Testis (tissue), 2 donors: ENCODE measurements at regions not wholly inside any gene's neighbourhood (a gene's known extent, or its start where the extent isn't known, plus 50 kb on each side); places are given as distances from the start of the nearest gene placed in this dataset.

Experiments used
- POLR2A ChIP-seq: fragments of 450-650 bp; IDR thresholded peaks from one replicate; pipeline ENCODE4 v1.6.1; 2017; ENCODE audit warnings: antibody characterized with exemption, mild to moderate bottlenecking, moderate library complexity
- TF ChIP-seq, protein P1 (sequence below), 3 experiments: fragments of 450-650 bp in 2 of 3; fragments of 200-600 bp in 1 of 3; sonication (generic) in 1 of 3; IDR thresholded peaks; one replicate each; pipeline ENCODE4 v1.5.1; 2016 to 2019; ENCODE audit warnings: antibody characterized with exemption in 3 of 3, mild to moderate bottlenecking in 2 of 3, moderate library complexity in 1 of 3

DNA sequence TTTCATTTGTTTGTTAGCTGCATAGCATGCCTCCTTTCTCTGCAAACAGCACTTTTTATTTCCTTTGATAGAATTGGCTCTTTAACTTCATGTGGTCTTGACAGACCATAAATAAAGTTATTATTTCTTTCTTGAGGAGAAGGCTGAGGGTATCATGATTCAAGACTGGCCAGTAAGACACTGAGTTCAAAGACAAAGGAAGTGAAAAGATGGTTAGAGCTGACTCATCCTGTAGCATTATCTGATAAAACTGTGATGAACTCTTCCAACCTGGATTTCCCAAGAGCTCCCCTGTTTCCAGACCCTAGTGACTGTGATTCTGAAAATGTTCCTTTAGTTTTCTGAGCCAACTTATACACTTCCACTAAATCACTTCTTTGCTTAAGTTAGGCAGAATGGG, 179.3 kb upstream of the FAT3 start:
- TF ChIP-seq, protein P1, sequence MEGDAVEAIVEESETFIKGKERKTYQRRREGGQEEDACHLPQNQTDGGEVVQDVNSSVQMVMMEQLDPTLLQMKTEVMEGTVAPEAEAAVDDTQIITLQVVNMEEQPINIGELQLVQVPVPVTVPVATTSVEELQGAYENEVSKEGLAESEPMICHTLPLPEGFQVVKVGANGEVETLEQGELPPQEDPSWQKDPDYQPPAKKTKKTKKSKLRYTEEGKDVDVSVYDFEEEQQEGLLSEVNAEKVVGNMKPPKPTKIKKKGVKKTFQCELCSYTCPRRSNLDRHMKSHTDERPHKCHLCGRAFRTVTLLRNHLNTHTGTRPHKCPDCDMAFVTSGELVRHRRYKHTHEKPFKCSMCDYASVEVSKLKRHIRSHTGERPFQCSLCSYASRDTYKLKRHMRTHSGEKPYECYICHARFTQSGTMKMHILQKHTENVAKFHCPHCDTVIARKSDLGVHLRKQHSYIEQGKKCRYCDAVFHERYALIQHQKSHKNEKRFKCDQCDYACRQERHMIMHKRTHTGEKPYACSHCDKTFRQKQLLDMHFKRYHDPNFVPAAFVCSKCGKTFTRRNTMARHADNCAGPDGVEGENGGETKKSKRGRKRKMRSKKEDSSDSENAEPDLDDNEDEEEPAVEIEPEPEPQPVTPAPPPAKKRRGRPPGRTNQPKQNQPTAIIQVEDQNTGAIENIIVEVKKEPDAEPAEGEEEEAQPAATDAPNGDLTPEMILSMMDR (IDR thresholded peaks at IDR 0.05), result no peak
- TF ChIP-seq POLR2A, result no peak
